ENCODE measurements at regions not wholly inside any gene's neighbourhood (a gene's known extent, or its start where the extent isn't known, plus 50 kb on each side); places are given as distances from the start of the nearest gene placed in this dataset.

- TF ChIP-seq POLR2AphosphoS5 (IDR thresholded peaks at IDR 0.05; ENCODE audit: borderline replicate concordance, low read depth, low read length) (no peak), EZH2 (IDR thresholded peaks at IDR 0.05) (no peak), FOXP2 (optimal IDR thresholded peaks at IDR 0.05; ENCODE audit: control extremely low read depth, extremely low read length, insufficient read depth) (no peak)
Measured at GRCh38 chr14:85250414-85251189, 279.3 kb upstream of the FLRT2 start.
